Suprapubic skin (tissue), 4 donors: ENCODE measurements at regions not wholly inside any gene's neighbourhood (a gene's known extent, or its start where the extent isn't known, plus 50 kb on each side); places are given as distances from the start of the nearest gene placed in this dataset.

Experiments
- DNase-seq, 2 donors: peaks; one replicate each; pipeline ENCODE4 v3.0.0-alpha.2; 2019; ENCODE audit warnings: low spot score in 2 of 2
- H3K27ac ChIP-seq: fragments of 200-600 bp; sonication (generic); one replicate; pipeline ENCODE4 v1.5.1; 2019
- H3K27me3 ChIP-seq: fragments of 200-600 bp; sonication (generic); one replicate; pipeline ENCODE4 v1.5.1; 2019
- H3K36me3 ChIP-seq: fragments of 200-600 bp; sonication (generic); one replicate; pipeline ENCODE4 v1.5.1; 2019
- H3K4me1 ChIP-seq: fragments of 200-600 bp; sonication (generic); one replicate; pipeline ENCODE4 v1.5.1; 2019
- H3K4me3 ChIP-seq: fragments of 200-600 bp; sonication (generic); one replicate; pipeline ENCODE4 v1.5.1; 2019; ENCODE audit warnings: mild to moderate bottlenecking
- H3K9me3 ChIP-seq: fragments of 200-600 bp; sonication (generic); one replicate; pipeline ENCODE4 v1.5.1; 2019
- CTCF ChIP-seq, 2 donors: fragments of 200-600 bp in 1 of 2; fragments of 450-650 bp in 1 of 2; sonication (generic) in 1 of 2; IDR thresholded peaks; one replicate each; pipeline ENCODE4 v1.5.1; 2016 to 2019; ENCODE audit warnings: antibody characterized with exemption in 2 of 2, mild to moderate bottlenecking in 1 of 2, moderate library complexity in 1 of 2
- EP300 ChIP-seq: sonication (generic); formaldehyde crosslinking; IDR thresholded peaks from one replicate; pipeline ENCODE4 v1.6.1; 2017; ENCODE audit warnings: antibody characterized with exemption
- POLR2A ChIP-seq, 2 donors: fragments of 450-650 bp; IDR thresholded peaks; one replicate each; pipeline ENCODE4 v1.6.1; 2017; ENCODE audit warnings: antibody characterized with exemption in 2 of 2, mild to moderate bottlenecking in 2 of 2, moderate library complexity in 2 of 2
- POLR2AphosphoS5 ChIP-seq, 3 donors: sonication (generic); formaldehyde crosslinking; IDR thresholded peaks; one replicate each; pipeline ENCODE4 v1.6.1; 2017; ENCODE audit warnings: antibody characterized with exemption in 3 of 3
- WGBS: methylation state at CpG from one replicate; pipeline ENCODE4 v1.1.5; 2018; 5-methylcytosine and 5-hydroxymethylcytosine counted together

- no peaks in the 10 kb centered on the region for H3K9me3 ChIP-seq
- no peaks in the 10 kb centered on the region for H3K36me3 ChIP-seq
- no peaks in the 10 kb centered on the region for H3K4me1 ChIP-seq
- TF ChIP-seq EP300 (no peak), POLR2A (IDR thresholded peaks at IDR 0.05) (no peak), CTCF (IDR thresholded peaks at IDR 0.05) (no peak), POLR2AphosphoS5 (IDR thresholded peaks at IDR 0.05) (no peak)
- no peak for DNase-seq
- no peaks in the 10 kb centered on the region for H3K27me3 ChIP-seq
- WGBS = 94% methylated on average over 6 of the region's 6 CpGs
- no peak overlapping the region for H3K27ac ChIP-seq
- no peak overlapping the region for H3K4me3 ChIP-seq
Measured at GRCh38 chr18:66990909-66991308, 387.0 kb upstream of the CDH19 start.

GRCh38 chr18:66979009-66979408, 375.1 kb upstream of the CDH19 start:
- no peak overlapping the region for H3K4me3 ChIP-seq
- H3K27me3 ChIP-seq = no peaks in the 10 kb centered on the region
- no peak overlapping the region for H3K27ac ChIP-seq
- no peaks in the 10 kb centered on the region for H3K4me1 ChIP-seq
- no peaks in the 10 kb centered on the region for H3K36me3 ChIP-seq
- no peaks in the 10 kb centered on the region for H3K9me3 ChIP-seq
- TF ChIP-seq POLR2A (IDR thresholded peaks at IDR 0.05) (no peak), CTCF (IDR thresholded peaks at IDR 0.05) (no peak), POLR2AphosphoS5 (IDR thresholded peaks at IDR 0.05) (no peak), EP300 (no peak)
- DNase-seq = no peak

- Histone ChIP-seq H3K9me3 (no peaks in the 10 kb centered on the region), H3K4me3 (no peak overlapping the region), H3K4me1 (no peaks in the 10 kb centered on the region), H3K36me3 (no peaks in the 10 kb centered on the region), H3K27ac (no peak overlapping the region), H3K27me3 (no peaks in the 10 kb centered on the region)
- TF ChIP-seq CTCF (IDR thresholded peaks at IDR 0.05) (no peak), EP300 (no peak), POLR2A (IDR thresholded peaks at IDR 0.05) (no peak), POLR2AphosphoS5 (IDR thresholded peaks at IDR 0.05) (no peak)
- DNase-seq = no peak
- WGBS = 43% methylated on average over 1 of the region's 1 CpG
Measured at GRCh38 chr18:66972681-66973080, 368.8 kb upstream of the CDH19 start.

- no peak overlapping the region for H3K27ac ChIP-seq
- no peaks in the 10 kb centered on the region for H3K27me3 ChIP-seq
- no peak for TF ChIP-seq CTCF (IDR thresholded peaks at IDR 0.05)
- no peak for TF ChIP-seq EP300
- no peak for TF ChIP-seq POLR2A (IDR thresholded peaks at IDR 0.05)
- TF ChIP-seq POLR2AphosphoS5 (IDR thresholded peaks at IDR 0.05) = no peak
- H3K9me3 ChIP-seq = no peaks in the 10 kb centered on the region
- H3K36me3 ChIP-seq = no peaks in the 10 kb centered on the region
- no peaks in the 10 kb centered on the region for H3K4me1 ChIP-seq
- no peak for DNase-seq
- 41% methylated on average over 3 of the region's 3 CpGs for WGBS
- H3K4me3 ChIP-seq = no peak overlapping the region
Measured at GRCh38 chr18:66971960-66972359, 368.1 kb upstream of the CDH19 start.

GRCh38 chr18:66966171-66966570, 362.3 kb upstream of the CDH19 start:
- Histone ChIP-seq H3K4me3 (no peak overlapping the region), H3K9me3 (no peaks in the 10 kb centered on the region), H3K27me3 (no peaks in the 10 kb centered on the region), H3K4me1 (no peaks in the 10 kb centered on the region), H3K27ac (no peak overlapping the region), H3K36me3 (no peaks in the 10 kb centered on the region)
- TF ChIP-seq CTCF (IDR thresholded peaks at IDR 0.05) = no peak
- TF ChIP-seq POLR2A (IDR thresholded peaks at IDR 0.05) = no peak
- TF ChIP-seq POLR2AphosphoS5 (IDR thresholded peaks at IDR 0.05) = no peak
- no peak for DNase-seq
- 92% methylated on average over 7 of the region's 7 CpGs for WGBS
